LNCaP clone FGC (cell line): ENCODE measurements at regions not wholly inside any gene's neighbourhood (a gene's known extent, or its start where the extent isn't known, plus 50 kb on each side); places are given as distances from the start of the nearest gene placed in this dataset.

Source experiments
- DNase-seq: peaks from one replicate; pipeline ENCODE4 v3.0.0-alpha.2; 2011; ENCODE audit warnings: low read depth
- H3K4me3 ChIP-seq: 2 replicates; pipeline ENCODE4 v1.5.1; 2011; ENCODE audit warnings: mild to moderate bottlenecking, low read depth, low read length, control low read depth
- CTCF ChIP-seq: IDR thresholded peaks from 2 replicates; pipeline ENCODE4 v1.5.1; 2012; ENCODE audit warnings: mild to moderate bottlenecking; ENCODE audit not compliant: control insufficient read depth, insufficient read depth; ENCODE audit errors: extremely low read depth

- DNase-seq = no peak
- TF ChIP-seq CTCF = no peak
- no peak overlapping the region for H3K4me3 ChIP-seq
Measured at GRCh38 chr10:22850541-22850940, 77.3 kb upstream of the ARMC3 start.

- no peak for DNase-seq
- no peak overlapping the region for H3K4me3 ChIP-seq
- TF ChIP-seq CTCF = no peak
Measured at GRCh38 chr10:22849077-22849805, 78.6 kb upstream of the ARMC3 start.

GRCh38 chr10:22848509-22848908, 79.3 kb upstream of the ARMC3 start:
- no peak overlapping the region for H3K4me3 ChIP-seq
- no peak for TF ChIP-seq CTCF
- no peak for DNase-seq

GRCh38 chr10:22846294-22846693, 81.6 kb upstream of the ARMC3 start:
- no peak overlapping the region for H3K4me3 ChIP-seq
- no peak for TF ChIP-seq CTCF
- DNase-seq = no peak

- no peak for TF ChIP-seq CTCF
- no peak overlapping the region for H3K4me3 ChIP-seq
- no peak for DNase-seq
Measured at GRCh38 chr10:22839639-22840038, 88.2 kb upstream of the ARMC3 start.

- H3K4me3 ChIP-seq = no peak overlapping the region
- no peak for DNase-seq
- TF ChIP-seq CTCF = no peak
Measured at GRCh38 chr10:22837771-22838170, 90.1 kb upstream of the ARMC3 start.

GRCh38 chr10:22837351-22837750, 90.5 kb upstream of the ARMC3 start:
- no peak for DNase-seq
- no peak for TF ChIP-seq CTCF
- no peak overlapping the region for H3K4me3 ChIP-seq
